Endothelial cell of umbilical vein (primary cell): ENCODE measurements at regions not wholly inside any gene's neighbourhood (a gene's known extent, or its start where the extent isn't known, plus 50 kb on each side); places are given as distances from the start of the nearest gene placed in this dataset.

ENCODE experiments used
- BruUV-seq: library from RNA; stranded (reverse); fragments of 400-500 nt; replicated peaks from 2 replicates; lab custom pipeline; 2021; lab: Mats Ljungman, UMichigan
- CTCF ChIA-PET: fragments of 300-600, 350-600 bp; sonication (Branson Sonifier 250); formaldehyde crosslinking; loops from one replicate; lab custom pipeline; 2021; ENCODE audit warnings: antibody characterized with exemption, inconsistent platforms; lab: Charles Lee
- POLR2A ChIA-PET: fragments of 300-600, 350-600 bp; sonication (Branson Sonifier 250); formaldehyde crosslinking; loops from one replicate; lab custom pipeline; 2021; ENCODE audit warnings: antibody characterized with exemption, inconsistent platforms; lab: Charles Lee
- DNase-seq: peaks from one replicate; pipeline ENCODE4 v3.0.0-alpha.2; 2011; ENCODE audit warnings: low read depth, low spot score
- FAIRE-seq: peaks from 2 replicates; lab custom pipeline; 2011; peaks lifted over from hg19 to GRCh38; lab: Jason Lieb, UNC
- H2AFZ ChIP-seq: 2 replicates; pipeline ENCODE4 v1.6.0; 2012; ENCODE audit warnings: low read depth, low read length, control low read depth, inconsistent platforms
- H3K27ac ChIP-seq: 2 replicates; pipeline ENCODE4 v1.5.1; 2011; ENCODE audit warnings: low read depth, mild to moderate bottlenecking, control low read depth, low read length, moderate library complexity; ENCODE audit not compliant: insufficient read depth
- H3K27me3 ChIP-seq, 2 experiments: 2 replicates each; pipeline versions ENCODE4 v1.6.0 to v1.6.1; 2011; ENCODE audit warnings: low read length in 2 of 2, mixed read lengths in 1 of 2; ENCODE audit not compliant: control insufficient read depth in 2 of 2, insufficient read depth in 2 of 2
- H3K36me3 ChIP-seq, 2 experiments: 2 replicates in 1 of 2; 3 replicates in 1 of 2; pipeline ENCODE4 v1.5.1; 2011; ENCODE audit warnings: low read length in 2 of 2, mild to moderate bottlenecking in 1 of 2, moderate library complexity in 1 of 2; ENCODE audit not compliant: control insufficient read depth in 2 of 2, insufficient read depth in 2 of 2; ENCODE audit errors: extremely low read depth in 1 of 2
- H3K4me1 ChIP-seq: 3 replicates; pipeline ENCODE4 v1.5.1; 2011; ENCODE audit warnings: mild to moderate bottlenecking, low read length; ENCODE audit not compliant: control insufficient read depth, insufficient read depth; ENCODE audit errors: extremely low read depth
- H3K4me2 ChIP-seq: 2 replicates; pipeline ENCODE4 v1.6.1; 2011; ENCODE audit warnings: low read length, control low read depth, mixed read lengths; ENCODE audit not compliant: insufficient read depth
- H3K4me3 ChIP-seq, 3 experiments: fragments of 200-600 bp in 1 of 3; sonication (generic), shearing (Covaris generic) in 1 of 3; replicated peaks in 1 of 3; 2 replicates each; pipeline ENCODE4 v1.5.1; 2011 to 2016; ENCODE audit warnings: control low read depth in 3 of 3, low read length in 3 of 3, mild to moderate bottlenecking in 2 of 3, inconsistent platforms in 1 of 3, low read depth in 1 of 3, moderate library complexity in 1 of 3; ENCODE audit not compliant: insufficient read depth in 1 of 3
- H3K79me2 ChIP-seq: 2 replicates; pipeline ENCODE4 v1.6.0; 2012; ENCODE audit warnings: low read length, inconsistent platforms; ENCODE audit not compliant: control insufficient read depth, insufficient read depth
- H3K9ac ChIP-seq: replicated peaks from 2 replicates; pipeline ENCODE3; 2011; ENCODE audit warnings: low read length, control low read depth; ENCODE audit not compliant: insufficient read depth; ENCODE audit errors: extremely low read depth
- H3K9me1 ChIP-seq: replicated peaks from 3 replicates; pipeline ENCODE4 v1.6.0; 2011; ENCODE audit warnings: mild to moderate bottlenecking, low read length; ENCODE audit not compliant: control insufficient read depth, insufficient read depth; ENCODE audit errors: extremely low read depth
- H3K9me3 ChIP-seq: replicated peaks from 2 replicates; pipeline ENCODE4 v1.5.1; 2012; ENCODE audit warnings: low read length, inconsistent platforms; ENCODE audit not compliant: control insufficient read depth, insufficient read depth
- H4K20me1 ChIP-seq: replicated peaks from 2 replicates; pipeline ENCODE3; 2011; ENCODE audit warnings: mild to moderate bottlenecking, low read length; ENCODE audit not compliant: control insufficient read depth, insufficient read depth; ENCODE audit errors: extremely low read depth
- CTCF ChIP-seq, 2 donors: IDR thresholded peaks; 1 replicate in 1 of 2; 2 replicates in 1 of 2; pipeline ENCODE4 v1.5.1; 2011; ENCODE audit warnings: low read length in 2 of 2, mild to moderate bottlenecking in 2 of 2, moderate library complexity in 2 of 2, control low read depth in 1 of 2, inconsistent platforms in 1 of 2, low read depth in 1 of 2; ENCODE audit not compliant: insufficient read depth in 1 of 2; ENCODE audit errors: extremely low read depth in 1 of 2
- EZH2 ChIP-seq: IDR thresholded peaks from 2 replicates; pipeline ENCODE4 v1.6.1; 2012; ENCODE audit warnings: borderline replicate concordance, low read depth, mild to moderate bottlenecking, moderate library complexity, low read length, inconsistent platforms; ENCODE audit not compliant: severe bottlenecking
- FOS ChIP-seq: IDR thresholded peaks from 2 replicates; pipeline ENCODE4 v1.6.1; 2011; ENCODE audit warnings: mild to moderate bottlenecking, low read length, moderate library complexity, borderline replicate concordance; ENCODE audit not compliant: insufficient read depth
- GATA2 ChIP-seq: IDR thresholded peaks from 2 replicates; pipeline ENCODE4 v1.7.0; 2011; ENCODE audit warnings: low read depth, mild to moderate bottlenecking, moderate library complexity, mixed read lengths, low read length; ENCODE audit not compliant: insufficient read length, insufficient read depth
- JUN ChIP-seq: IDR thresholded peaks from 2 replicates; pipeline ENCODE4 v1.6.1; 2011; ENCODE audit warnings: borderline replicate concordance, low read depth; ENCODE audit not compliant: insufficient read length, insufficient read depth
- MAX ChIP-seq: IDR thresholded peaks from 2 replicates; pipeline ENCODE4 v1.6.1; 2011; ENCODE audit not compliant: insufficient read depth, insufficient read length
- MYC ChIP-seq: IDR thresholded peaks from one replicate; pipeline ENCODE4 v1.6.1; 2011; ENCODE audit warnings: mild to moderate bottlenecking, low read depth, low read length
- POLR2A ChIP-seq: IDR thresholded peaks from 2 replicates; pipeline ENCODE4 v1.6.1; 2012; ENCODE audit warnings: low read depth, mild to moderate bottlenecking, control low read depth, low read length
- POLR2AphosphoS5 ChIP-seq: IDR thresholded peaks from 2 replicates; pipeline ENCODE4 v1.6.1; 2012; ENCODE audit warnings: low read depth, mild to moderate bottlenecking, control low read depth, low read length, moderate library complexity; ENCODE audit not compliant: insufficient read depth
- dilution Hi-C: fragments of 300-500 bp; cut with MboI; formaldehyde crosslinking; loops from one replicate; pipeline ENCODE4 v1.15.0; 2019; ENCODE audit warnings: low sequenced_read_pairs; ENCODE audit not compliant: extremely low pct_ligation_motif_present
- intact Hi-C: fragments of 100-400 bp; cut with micrococcal nuclease; formaldehyde crosslinking; loops from one replicate; pipeline ENCODE4 v1.10.0; 2022

- ChIA-PET CTCF (no interaction called here), POLR2A (no interaction called here)
- intact Hi-C loops (no loop called here), dilution Hi-C loops (no loop called here)
- Histone ChIP-seq H3K4me1 (no peaks in the 10 kb centered on the region), H3K9me3 (no peaks in the 10 kb centered on the region), H3K27me3 (no peaks in the 10 kb centered on the region), H3K4me2 (no peak overlapping the region), H3K9me1 (no peaks in the 10 kb centered on the region), H3K27ac (no peak overlapping the region), H3K79me2 (no peaks in the 10 kb centered on the region), H4K20me1 (no peaks in the 10 kb centered on the region), H3K4me3 (no peak overlapping the region), H3K36me3 (no peaks in the 10 kb centered on the region), H2AFZ (no peak overlapping the region), H3K9ac (no peak overlapping the region)
- BruUV-seq = no TSS peak
- no peak for DNase-seq
- TF ChIP-seq POLR2A (no peak), FOS (no peak)
- FAIRE-seq = no peak
These were observed 66.3 kb upstream of the UFM1 start for GRCh38 chr13:38283346-38283745.

GRCh38 chr13:38265132-38265497, 84.5 kb upstream of the UFM1 start:
- Histone ChIP-seq H3K27me3 (no peaks in the 10 kb centered on the region), H4K20me1 (no peaks in the 10 kb centered on the region), H3K79me2 (no peaks in the 10 kb centered on the region), H3K9me1 (no peaks in the 10 kb centered on the region), H3K9me3 (no peaks in the 10 kb centered on the region), H3K4me3 (no peak overlapping the region), H3K4me1 (no peaks in the 10 kb centered on the region), H3K27ac (no peak overlapping the region), H3K4me2 (no peak overlapping the region), H2AFZ (no peak overlapping the region), H3K9ac (no peak overlapping the region), H3K36me3 (no peaks in the 10 kb centered on the region)
- intact Hi-C loops = no loop called here
- DNase-seq = no peak
- ChIA-PET CTCF (no interaction called here), POLR2A (no interaction called here)
- FAIRE-seq = no peak
- no TSS peak for BruUV-seq
- dilution Hi-C loops = no loop called here
- no peak for TF ChIP-seq JUN
- no peak for TF ChIP-seq FOS
- no peak for TF ChIP-seq CTCF (IDR thresholded peaks at IDR 0.05; ENCODE audit: extremely low read depth in 1 of 2, insufficient read depth in 1 of 2, low read depth in 1 of 2, low read length in 2 of 2)
- TF ChIP-seq POLR2AphosphoS5 = no peak
- TF ChIP-seq MAX = no peak
- no peak for TF ChIP-seq GATA2
- no peak for TF ChIP-seq POLR2A
- no peak for TF ChIP-seq EZH2
- no peak for TF ChIP-seq MYC
